ENCODE measurements at regions not wholly inside any gene's neighbourhood (a gene's known extent, or its start where the extent isn't known, plus 50 kb on each side); places are given as distances from the start of the nearest gene placed in this dataset.
"Not testable (repeated sequence)": the region's sequence is repeated elsewhere in the genome, so short reads cannot be mapped to it uniquely, and the experiment has no call there.

GRCh38 chr19:21611659-21612402 lies 106.4 kb downstream of the ZNF429 start:
- Mint-ChIP-seq H3K27me3 (ENCODE audit: low read depth, poor library complexity) (no peaks in the 10 kb centered on the region), H3K36me3 (ENCODE audit: low read depth) (no peaks in the 10 kb centered on the region), H3K9me3 (peaks cover 77% of the 10 kb centered on the region), H3K27ac (peak overlapping the region; percentile 15), H3K4me3 (no peak overlapping the region), H3K4me1 (no peaks in the 10 kb centered on the region)
- TF ChIP-seq CTCF (IDR thresholded peaks at IDR 0.05): no peak
- no peak for DNase-seq

GRCh38 chr19:21610787-21611186 lies 105.4 kb downstream of the ZNF429 start:
- DNase-seq: no peak
- Mint-ChIP-seq H3K9me3 (peaks cover 73% of the 10 kb centered on the region), H3K27ac (no peak overlapping the region), H3K27me3 (ENCODE audit: low read depth, poor library complexity) (no peaks in the 10 kb centered on the region), H3K4me3 (no peak overlapping the region), H3K36me3 (ENCODE audit: low read depth) (no peaks in the 10 kb centered on the region), H3K4me1 (no peaks in the 10 kb centered on the region)
- TF ChIP-seq CTCF (IDR thresholded peaks at IDR 0.05): no peak

- Mint-ChIP-seq H3K36me3 (ENCODE audit: low read depth) (no peaks in the 10 kb centered on the region), H3K9me3 (peaks cover 72% of the 10 kb centered on the region), H3K4me3 (no peak overlapping the region), H3K27ac (no peak overlapping the region), H3K27me3 (ENCODE audit: low read depth, poor library complexity) (no peaks in the 10 kb centered on the region), H3K4me1 (peaks cover under 1% of the 10 kb centered on the region)
- DNase-seq: no peak
- no peak for TF ChIP-seq CTCF (IDR thresholded peaks at IDR 0.05)
Observed at GRCh38 chr19:21610341-21610740, 104.9 kb downstream of the ZNF429 start.

GRCh38 chr19:21608571-21608970 lies 103.2 kb downstream of the ZNF429 start:
- DNase-seq: no peak
- Mint-ChIP-seq H3K36me3 (ENCODE audit: low read depth) (no peaks in the 10 kb centered on the region), H3K27me3 (ENCODE audit: low read depth, poor library complexity) (no peaks in the 10 kb centered on the region), H3K4me3 (no peak overlapping the region), H3K4me1 (peaks cover 19% of the 10 kb centered on the region), H3K27ac (no peak overlapping the region), H3K9me3 (peaks cover 72% of the 10 kb centered on the region)
- no peak for TF ChIP-seq CTCF (IDR thresholded peaks at IDR 0.05)

GRCh38 chr19:21607449-21607848 lies 102.0 kb downstream of the ZNF429 start:
- no peak for DNase-seq
- Mint-ChIP-seq H3K4me3 (no peak overlapping the region), H3K27ac (no peak overlapping the region), H3K36me3 (ENCODE audit: low read depth) (no peaks in the 10 kb centered on the region), H3K9me3 (peaks cover 70% of the 10 kb centered on the region), H3K27me3 (ENCODE audit: low read depth, poor library complexity) (peaks cover 2% of the 10 kb centered on the region), H3K4me1 (peaks cover 28% of the 10 kb centered on the region)
- no peak for TF ChIP-seq CTCF (IDR thresholded peaks at IDR 0.05)

- peaks cover 28% of the 10 kb centered on the region for H3K4me1 Mint-ChIP-seq
- not testable (repeated sequence) for H3K4me3 Mint-ChIP-seq; H3K27me3 Mint-ChIP-seq (ENCODE audit: low read depth, poor library complexity); H3K36me3 Mint-ChIP-seq (ENCODE audit: low read depth); H3K27ac Mint-ChIP-seq; DNase-seq
- H3K9me3 Mint-ChIP-seq: peaks cover 70% of the 10 kb centered on the region
Observed at GRCh38 chr19:21607011-21607410, 101.6 kb downstream of the ZNF429 start.

GRCh38 chr19:21606326-21606725 lies 100.9 kb downstream of the ZNF429 start:
- not testable (repeated sequence) for H3K36me3 Mint-ChIP-seq (ENCODE audit: low read depth); H3K4me3 Mint-ChIP-seq; H3K27ac Mint-ChIP-seq; H3K27me3 Mint-ChIP-seq (ENCODE audit: low read depth, poor library complexity); DNase-seq
- Mint-ChIP-seq H3K9me3 (peaks cover 73% of the 10 kb centered on the region), H3K4me1 (peaks cover 28% of the 10 kb centered on the region)
